ENCODE measurements at regions not wholly inside any gene's neighbourhood (a gene's known extent, or its start where the extent isn't known, plus 50 kb on each side); places are given as distances from the start of the nearest gene placed in this dataset.

- H3K4me3 Mint-ChIP-seq = no peak overlapping the region
- ChIA-PET POLR2A (no interaction called here), CTCF (no interaction called here)
- H3K4me1 Mint-ChIP-seq = no peaks in the 10 kb centered on the region
- H3K27ac Mint-ChIP-seq = no peak overlapping the region
- no peaks in the 10 kb centered on the region for H3K36me3 Mint-ChIP-seq (ENCODE audit: low read depth)
- DNase-seq = no peak
- peaks cover 4% of the 10 kb centered on the region for H3K9me3 Mint-ChIP-seq
- no peaks in the 10 kb centered on the region for H3K27me3 Mint-ChIP-seq
These were observed 585.5 kb upstream of the ADGRB3 start for GRCh38 chr6:68049562-68049961.

- Mint-ChIP-seq H3K4me1 (no peaks in the 10 kb centered on the region), H3K36me3 (ENCODE audit: low read depth) (no peaks in the 10 kb centered on the region), H3K27ac (no peak overlapping the region), H3K4me3 (no peak overlapping the region), H3K9me3 (peaks cover 4% of the 10 kb centered on the region), H3K27me3 (no peaks in the 10 kb centered on the region)
- POLR2A ChIA-PET = no interaction called here
- no peak for DNase-seq
- CTCF ChIA-PET = no interaction called here
These were observed 588.3 kb upstream of the ADGRB3 start for GRCh38 chr6:68046756-68047155.

GRCh38 chr6:68046302-68046701 is 588.8 kb upstream of the ADGRB3 start:
- H3K9me3 Mint-ChIP-seq = peaks cover 4% of the 10 kb centered on the region
- H3K36me3 Mint-ChIP-seq (ENCODE audit: low read depth) = no peaks in the 10 kb centered on the region
- ChIA-PET CTCF (no interaction called here), POLR2A (no interaction called here)
- H3K4me1 Mint-ChIP-seq = no peaks in the 10 kb centered on the region
- no peak overlapping the region for H3K4me3 Mint-ChIP-seq
- H3K27ac Mint-ChIP-seq = no peak overlapping the region
- no peak for DNase-seq
- H3K27me3 Mint-ChIP-seq = no peaks in the 10 kb centered on the region

GRCh38 chr6:68045193-68045592 is 589.9 kb upstream of the ADGRB3 start:
- no peak for DNase-seq
- H3K27ac Mint-ChIP-seq = no peak overlapping the region
- H3K4me1 Mint-ChIP-seq = no peaks in the 10 kb centered on the region
- no peaks in the 10 kb centered on the region for H3K27me3 Mint-ChIP-seq
- CTCF ChIA-PET = no interaction called here
- H3K36me3 Mint-ChIP-seq (ENCODE audit: low read depth) = no peaks in the 10 kb centered on the region
- no peak overlapping the region for H3K4me3 Mint-ChIP-seq
- H3K9me3 Mint-ChIP-seq = peaks cover 2% of the 10 kb centered on the region
- POLR2A ChIA-PET = no interaction called here

GRCh38 chr6:68044264-68044663 is 590.8 kb upstream of the ADGRB3 start:
- no peaks in the 10 kb centered on the region for H3K27me3 Mint-ChIP-seq
- H3K4me1 Mint-ChIP-seq = no peaks in the 10 kb centered on the region
- no peak overlapping the region for H3K27ac Mint-ChIP-seq
- DNase-seq = no peak
- CTCF ChIA-PET = no interaction called here
- no peaks in the 10 kb centered on the region for H3K36me3 Mint-ChIP-seq (ENCODE audit: low read depth)
- H3K9me3 Mint-ChIP-seq = peaks cover 5% of the 10 kb centered on the region
- POLR2A ChIA-PET = no interaction called here
- H3K4me3 Mint-ChIP-seq = no peak overlapping the region

- no peak overlapping the region for H3K27ac Mint-ChIP-seq
- CTCF ChIA-PET = interaction anchor here (0.7 kb wide), 1 partner anchor 42 kb away, joined by 3 read pairs; no protein-coding TSS in a partner anchor
- no peak overlapping the region for H3K4me3 Mint-ChIP-seq
- H3K36me3 Mint-ChIP-seq (ENCODE audit: low read depth) = no peaks in the 10 kb centered on the region
- H3K9me3 Mint-ChIP-seq = peaks cover 6% of the 10 kb centered on the region
- no peaks in the 10 kb centered on the region for H3K4me1 Mint-ChIP-seq
- no peaks in the 10 kb centered on the region for H3K27me3 Mint-ChIP-seq
- DNase-seq = no peak
- POLR2A ChIA-PET = no interaction called here
These were observed 592.0 kb upstream of the ADGRB3 start for GRCh38 chr6:68043122-68043398.

GRCh38 chr6:68042339-68043121 is 592.6 kb upstream of the ADGRB3 start:
- H3K27ac Mint-ChIP-seq = no peak overlapping the region
- H3K4me3 Mint-ChIP-seq = no peak overlapping the region
- DNase-seq = no peak
- POLR2A ChIA-PET = no interaction called here
- CTCF ChIA-PET = no interaction called here
- no peaks in the 10 kb centered on the region for H3K36me3 Mint-ChIP-seq (ENCODE audit: low read depth)
- no peaks in the 10 kb centered on the region for H3K27me3 Mint-ChIP-seq
- H3K4me1 Mint-ChIP-seq = no peaks in the 10 kb centered on the region
- peaks cover 9% of the 10 kb centered on the region for H3K9me3 Mint-ChIP-seq

- ChIA-PET CTCF (no interaction called here), POLR2A (no interaction called here)
- DNase-seq = no peak
- no peaks in the 10 kb centered on the region for H3K27me3 Mint-ChIP-seq
- H3K4me1 Mint-ChIP-seq = no peaks in the 10 kb centered on the region
- H3K4me3 Mint-ChIP-seq = no peak overlapping the region
- no peaks in the 10 kb centered on the region for H3K36me3 Mint-ChIP-seq (ENCODE audit: low read depth)
- no peak overlapping the region for H3K27ac Mint-ChIP-seq
- peaks cover 9% of the 10 kb centered on the region for H3K9me3 Mint-ChIP-seq
These were observed 594.3 kb upstream of the ADGRB3 start for GRCh38 chr6:68040780-68041179.

GRCh38 chr6:68040312-68040778 is 594.7 kb upstream of the ADGRB3 start:
- Mint-ChIP-seq H3K27me3 (no peaks in the 10 kb centered on the region), H3K36me3 (ENCODE audit: low read depth) (no peaks in the 10 kb centered on the region), H3K9me3 (peaks cover 9% of the 10 kb centered on the region), H3K27ac (no peak overlapping the region), H3K4me3 (no peak overlapping the region), H3K4me1 (no peaks in the 10 kb centered on the region)
- ChIA-PET POLR2A (no interaction called here), CTCF (no interaction called here)
- DNase-seq = no peak

- no peak overlapping the region for H3K4me3 Mint-ChIP-seq
- POLR2A ChIA-PET = no interaction called here
- H3K36me3 Mint-ChIP-seq (ENCODE audit: low read depth) = no peaks in the 10 kb centered on the region
- H3K27me3 Mint-ChIP-seq = no peaks in the 10 kb centered on the region
- CTCF ChIA-PET = no interaction called here
- no peak overlapping the region for H3K27ac Mint-ChIP-seq
- no peak for DNase-seq
- no peaks in the 10 kb centered on the region for H3K4me1 Mint-ChIP-seq
- H3K9me3 Mint-ChIP-seq = peaks cover 9% of the 10 kb centered on the region
These were observed 595.3 kb upstream of the ADGRB3 start for GRCh38 chr6:68039641-68040311.

- Mint-ChIP-seq H3K36me3 (ENCODE audit: low read depth) (no peaks in the 10 kb centered on the region), H3K9me3 (peaks cover 9% of the 10 kb centered on the region), H3K27me3 (no peaks in the 10 kb centered on the region), H3K4me1 (no peaks in the 10 kb centered on the region), H3K27ac (no peak overlapping the region), H3K4me3 (no peak overlapping the region)
- CTCF ChIA-PET = no interaction called here
- no peak for DNase-seq
- POLR2A ChIA-PET = no interaction called here
These were observed 596.2 kb upstream of the ADGRB3 start for GRCh38 chr6:68038815-68039408.

GRCh38 chr6:68032217-68032616 is 602.9 kb upstream of the ADGRB3 start:
- Mint-ChIP-seq H3K4me3 (no peak overlapping the region), H3K27me3 (no peaks in the 10 kb centered on the region), H3K36me3 (ENCODE audit: low read depth) (no peaks in the 10 kb centered on the region), H3K27ac (no peak overlapping the region), H3K9me3 (peaks cover 2% of the 10 kb centered on the region), H3K4me1 (no peaks in the 10 kb centered on the region)
- POLR2A ChIA-PET = no interaction called here
- no peak for DNase-seq
- CTCF ChIA-PET = no interaction called here

- H3K27me3 Mint-ChIP-seq = no peaks in the 10 kb centered on the region
- no peaks in the 10 kb centered on the region for H3K4me1 Mint-ChIP-seq
- no peaks in the 10 kb centered on the region for H3K36me3 Mint-ChIP-seq (ENCODE audit: low read depth)
- H3K4me3 Mint-ChIP-seq = no peak overlapping the region
- ChIA-PET POLR2A (no interaction called here), CTCF (no interaction called here)
- H3K9me3 Mint-ChIP-seq = peaks cover 2% of the 10 kb centered on the region
- no peak for DNase-seq
- no peak overlapping the region for H3K27ac Mint-ChIP-seq
These were observed 604.0 kb upstream of the ADGRB3 start for GRCh38 chr6:68031054-68031453.

- DNase-seq = no peak
- Mint-ChIP-seq H3K27ac (no peak overlapping the region), H3K36me3 (ENCODE audit: low read depth) (no peaks in the 10 kb centered on the region), H3K4me3 (no peak overlapping the region), H3K4me1 (no peaks in the 10 kb centered on the region), H3K27me3 (no peaks in the 10 kb centered on the region), H3K9me3 (peaks cover 9% of the 10 kb centered on the region)
- ChIA-PET CTCF (no interaction called here), POLR2A (no interaction called here)
These were observed 608.6 kb upstream of the ADGRB3 start for GRCh38 chr6:68026483-68026882.
